ENCODE measurements at regions not wholly inside any gene's neighbourhood (a gene's known extent, or its start where the extent isn't known, plus 50 kb on each side); places are given as distances from the start of the nearest gene placed in this dataset.

DNA sequence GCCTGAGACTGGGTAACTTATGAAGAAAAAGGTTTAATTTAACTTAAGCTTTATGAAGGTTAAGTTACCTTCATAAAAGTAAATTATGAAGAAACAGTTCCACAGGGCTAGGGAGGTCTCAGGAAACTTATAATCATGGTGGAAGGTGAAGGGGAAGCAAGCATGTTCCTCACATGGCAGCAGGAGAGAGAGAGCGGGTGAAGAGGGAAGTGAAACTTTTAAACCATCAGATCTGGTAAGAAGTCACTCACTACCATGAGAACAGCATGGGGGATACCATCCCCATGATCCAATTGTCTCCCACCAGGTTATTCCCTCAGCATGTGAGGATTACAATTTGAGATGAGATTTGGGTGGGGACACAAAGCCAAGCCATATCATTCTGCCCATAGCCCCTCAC, 944.7 kb upstream of the NDST4 start:
- TF ChIP-seq, protein P1, sequence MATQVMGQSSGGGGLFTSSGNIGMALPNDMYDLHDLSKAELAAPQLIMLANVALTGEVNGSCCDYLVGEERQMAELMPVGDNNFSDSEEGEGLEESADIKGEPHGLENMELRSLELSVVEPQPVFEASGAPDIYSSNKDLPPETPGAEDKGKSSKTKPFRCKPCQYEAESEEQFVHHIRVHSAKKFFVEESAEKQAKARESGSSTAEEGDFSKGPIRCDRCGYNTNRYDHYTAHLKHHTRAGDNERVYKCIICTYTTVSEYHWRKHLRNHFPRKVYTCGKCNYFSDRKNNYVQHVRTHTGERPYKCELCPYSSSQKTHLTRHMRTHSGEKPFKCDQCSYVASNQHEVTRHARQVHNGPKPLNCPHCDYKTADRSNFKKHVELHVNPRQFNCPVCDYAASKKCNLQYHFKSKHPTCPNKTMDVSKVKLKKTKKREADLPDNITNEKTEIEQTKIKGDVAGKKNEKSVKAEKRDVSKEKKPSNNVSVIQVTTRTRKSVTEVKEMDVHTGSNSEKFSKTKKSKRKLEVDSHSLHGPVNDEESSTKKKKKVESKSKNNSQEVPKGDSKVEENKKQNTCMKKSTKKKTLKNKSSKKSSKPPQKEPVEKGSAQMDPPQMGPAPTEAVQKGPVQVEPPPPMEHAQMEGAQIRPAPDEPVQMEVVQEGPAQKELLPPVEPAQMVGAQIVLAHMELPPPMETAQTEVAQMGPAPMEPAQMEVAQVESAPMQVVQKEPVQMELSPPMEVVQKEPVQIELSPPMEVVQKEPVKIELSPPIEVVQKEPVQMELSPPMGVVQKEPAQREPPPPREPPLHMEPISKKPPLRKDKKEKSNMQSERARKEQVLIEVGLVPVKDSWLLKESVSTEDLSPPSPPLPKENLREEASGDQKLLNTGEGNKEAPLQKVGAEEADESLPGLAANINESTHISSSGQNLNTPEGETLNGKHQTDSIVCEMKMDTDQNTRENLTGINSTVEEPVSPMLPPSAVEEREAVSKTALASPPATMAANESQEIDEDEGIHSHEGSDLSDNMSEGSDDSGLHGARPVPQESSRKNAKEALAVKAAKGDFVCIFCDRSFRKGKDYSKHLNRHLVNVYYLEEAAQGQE (IDR thresholded peaks at IDR 0.05; ENCODE audit: insufficient read depth in 1 of 2, low read depth in 2 of 2, low read length in 2 of 2): no peak
- TF ChIP-seq TAF1 (IDR thresholded peaks at IDR 0.05; ENCODE audit: borderline replicate concordance, insufficient read depth, low read length): no peak
- no peak for TF ChIP-seq POLR2AphosphoS5 (IDR thresholded peaks at IDR 0.05; ENCODE audit: low read depth, low read length)
- no peak for TF ChIP-seq FOXP2 (optimal IDR thresholded peaks at IDR 0.05; ENCODE audit: borderline replicate concordance, extremely low read depth, extremely low read length, insufficient read depth)
- TF ChIP-seq SIN3A (IDR thresholded peaks at IDR 0.05; ENCODE audit: borderline replicate concordance, insufficient read depth, low read length): no peak

Measured in PFSK-1 (cell line).